ENCODE measurements at regions not wholly inside any gene's neighbourhood (a gene's known extent, or its start where the extent isn't known, plus 50 kb on each side); places are given as distances from the start of the nearest gene placed in this dataset.

GRCh38 chr6:54775576-54775975 lies 71.0 kb upstream of the FAM83B start:
- Histone ChIP-seq H3K4me1 (ENCODE audit: control insufficient read depth in 2 of 2, insufficient read depth in 2 of 2, low read length in 2 of 2) (no peaks in the 10 kb centered on the region), H3K27ac (ENCODE audit: low read depth in 1 of 2, low read length in 1 of 2) (no peak overlapping the region), H3K4me3 (ENCODE audit: low read length in 2 of 2) (no peak overlapping the region), H3K27me3 (ENCODE audit: control insufficient read depth in 2 of 2, insufficient read depth in 1 of 2, low read length in 1 of 2) (no peaks in the 10 kb centered on the region), H3K9me3 (ENCODE audit: control insufficient read depth in 2 of 2, insufficient read depth in 1 of 2, low read length in 1 of 2) (no peaks in the 10 kb centered on the region), H3K36me3 (ENCODE audit: control insufficient read depth in 2 of 2, insufficient read depth in 2 of 2, low read length in 1 of 2) (no peaks in the 10 kb centered on the region)
- no peak for DNase-seq (ENCODE audit: low read depth in 6 of 9, low spot score in 9 of 9)
- WGBS: 96% methylated on average over 1 of the region's 1 CpG

GRCh38 chr6:54776891-54777290 lies 69.7 kb upstream of the FAM83B start:
- Histone ChIP-seq H3K36me3 (ENCODE audit: control insufficient read depth in 2 of 2, insufficient read depth in 2 of 2, low read length in 1 of 2) (no peaks in the 10 kb centered on the region), H3K27ac (ENCODE audit: low read depth in 1 of 2, low read length in 1 of 2) (no peak overlapping the region), H3K4me1 (ENCODE audit: control insufficient read depth in 2 of 2, insufficient read depth in 2 of 2, low read length in 2 of 2) (no peaks in the 10 kb centered on the region), H3K9me3 (ENCODE audit: control insufficient read depth in 2 of 2, insufficient read depth in 1 of 2, low read length in 1 of 2) (no peaks in the 10 kb centered on the region), H3K4me3 (ENCODE audit: low read length in 2 of 2) (no peak overlapping the region), H3K27me3 (ENCODE audit: control insufficient read depth in 2 of 2, insufficient read depth in 1 of 2, low read length in 1 of 2) (no peaks in the 10 kb centered on the region)
- WGBS: 98% methylated on average over 1 of the region's 1 CpG
- DNase-seq (ENCODE audit: low read depth in 6 of 9, low spot score in 9 of 9): no peak

GRCh38 chr6:54778731-54779130 lies 67.8 kb upstream of the FAM83B start:
- Histone ChIP-seq H3K36me3 (ENCODE audit: control insufficient read depth in 2 of 2, insufficient read depth in 2 of 2, low read length in 1 of 2) (no peaks in the 10 kb centered on the region), H3K4me3 (ENCODE audit: low read length in 2 of 2) (no peak overlapping the region), H3K4me1 (ENCODE audit: control insufficient read depth in 2 of 2, insufficient read depth in 2 of 2, low read length in 2 of 2) (no peaks in the 10 kb centered on the region), H3K27me3 (ENCODE audit: control insufficient read depth in 2 of 2, insufficient read depth in 1 of 2, low read length in 1 of 2) (no peaks in the 10 kb centered on the region), H3K9me3 (ENCODE audit: control insufficient read depth in 2 of 2, insufficient read depth in 1 of 2, low read length in 1 of 2) (no peaks in the 10 kb centered on the region), H3K27ac (ENCODE audit: low read depth in 1 of 2, low read length in 1 of 2) (no peak overlapping the region)
- no peak for DNase-seq (ENCODE audit: low read depth in 6 of 9, low spot score in 9 of 9)

GRCh38 chr6:54784011-54784410 lies 62.6 kb upstream of the FAM83B start:
- DNase-seq (ENCODE audit: low read depth in 6 of 9, low spot score in 9 of 9): no peak

GRCh38 chr6:54786154-54786553 lies 60.4 kb upstream of the FAM83B start:
- Histone ChIP-seq H3K4me1 (ENCODE audit: control insufficient read depth in 2 of 2, insufficient read depth in 2 of 2, low read length in 2 of 2) (no peaks in the 10 kb centered on the region), H3K27ac (ENCODE audit: low read depth in 1 of 2, low read length in 1 of 2) (no peak overlapping the region), H3K9me3 (ENCODE audit: control insufficient read depth in 2 of 2, insufficient read depth in 1 of 2, low read length in 1 of 2) (no peaks in the 10 kb centered on the region), H3K27me3 (ENCODE audit: control insufficient read depth in 2 of 2, insufficient read depth in 1 of 2, low read length in 1 of 2) (no peaks in the 10 kb centered on the region), H3K36me3 (ENCODE audit: control insufficient read depth in 2 of 2, insufficient read depth in 2 of 2, low read length in 1 of 2) (no peaks in the 10 kb centered on the region), H3K4me3 (ENCODE audit: low read length in 2 of 2) (no peak overlapping the region)
- no peak for DNase-seq (ENCODE audit: low read depth in 6 of 9, low spot score in 9 of 9)
- WGBS: 94% methylated on average over 2 of the region's 2 CpGs

More at GRCh38 chr6:54784011-54784410, 62.6 kb upstream of the FAM83B start:
- Histone ChIP-seq H3K27me3 (ENCODE audit: control insufficient read depth in 2 of 2, insufficient read depth in 1 of 2, low read length in 1 of 2) (no peaks in the 10 kb centered on the region), H3K4me3 (ENCODE audit: low read length in 2 of 2) (no peak overlapping the region), H3K27ac (ENCODE audit: low read depth in 1 of 2, low read length in 1 of 2) (no peak overlapping the region), H3K36me3 (ENCODE audit: control insufficient read depth in 2 of 2, insufficient read depth in 2 of 2, low read length in 1 of 2) (no peaks in the 10 kb centered on the region), H3K9me3 (ENCODE audit: control insufficient read depth in 2 of 2, insufficient read depth in 1 of 2, low read length in 1 of 2) (no peaks in the 10 kb centered on the region), H3K4me1 (ENCODE audit: control insufficient read depth in 2 of 2, insufficient read depth in 2 of 2, low read length in 2 of 2) (no peaks in the 10 kb centered on the region)
- 67% methylated on average over 2 of the region's 2 CpGs for WGBS

- no peak for DNase-seq (ENCODE audit: low read depth in 6 of 9, low spot score in 9 of 9)
- no peaks in the 10 kb centered on the region for H3K27me3 ChIP-seq (ENCODE audit: control insufficient read depth in 2 of 2, insufficient read depth in 1 of 2, low read length in 1 of 2)
- H3K4me3 ChIP-seq (ENCODE audit: low read length in 2 of 2): no peak overlapping the region
- H3K4me1 ChIP-seq (ENCODE audit: control insufficient read depth in 2 of 2, insufficient read depth in 2 of 2, low read length in 2 of 2): no peaks in the 10 kb centered on the region
- no peaks in the 10 kb centered on the region for H3K36me3 ChIP-seq (ENCODE audit: control insufficient read depth in 2 of 2, insufficient read depth in 2 of 2, low read length in 1 of 2)
- H3K9me3 ChIP-seq (ENCODE audit: control insufficient read depth in 2 of 2, insufficient read depth in 1 of 2, low read length in 1 of 2): no peaks in the 10 kb centered on the region
- 91% methylated on average over 1 of the region's 1 CpG for WGBS
- H3K27ac ChIP-seq (ENCODE audit: low read depth in 1 of 2, low read length in 1 of 2): no peak overlapping the region
These were observed 58.7 kb upstream of the FAM83B start for GRCh38 chr6:54787825-54788224.

Measured in thymus (tissue), 11 donors.